Endothelial cell of umbilical vein (primary cell): ENCODE measurements at regions not wholly inside any gene's neighbourhood (a gene's known extent, or its start where the extent isn't known, plus 50 kb on each side); places are given as distances from the start of the nearest gene placed in this dataset.

Experiments
- BruUV-seq: library from RNA; stranded (reverse); fragments of 400-500 nt; replicated peaks from 2 replicates; lab custom pipeline; 2021; lab: Mats Ljungman, UMichigan
- CTCF ChIA-PET: fragments of 300-600, 350-600 bp; sonication (Branson Sonifier 250); formaldehyde crosslinking; loops from one replicate; lab custom pipeline; 2021; ENCODE audit warnings: antibody characterized with exemption, inconsistent platforms; lab: Charles Lee
- POLR2A ChIA-PET: fragments of 300-600, 350-600 bp; sonication (Branson Sonifier 250); formaldehyde crosslinking; loops from one replicate; lab custom pipeline; 2021; ENCODE audit warnings: antibody characterized with exemption, inconsistent platforms; lab: Charles Lee
- DNase-seq: peaks from one replicate; pipeline ENCODE4 v3.0.0-alpha.2; 2011; ENCODE audit warnings: low read depth, low spot score
- FAIRE-seq: peaks from 2 replicates; lab custom pipeline; 2011; peaks lifted over from hg19 to GRCh38; lab: Jason Lieb, UNC
- H2AFZ ChIP-seq: 2 replicates; pipeline ENCODE4 v1.6.0; 2012; ENCODE audit warnings: low read depth, low read length, control low read depth, inconsistent platforms
- H3K27ac ChIP-seq: 2 replicates; pipeline ENCODE4 v1.5.1; 2011; ENCODE audit warnings: low read depth, mild to moderate bottlenecking, control low read depth, low read length, moderate library complexity; ENCODE audit not compliant: insufficient read depth
- H3K27me3 ChIP-seq, 2 experiments: 2 replicates each; pipeline versions ENCODE4 v1.6.0 to v1.6.1; 2011; ENCODE audit warnings: low read length in 2 of 2, mixed read lengths in 1 of 2; ENCODE audit not compliant: control insufficient read depth in 2 of 2, insufficient read depth in 2 of 2
- H3K36me3 ChIP-seq, 2 experiments: 2 replicates in 1 of 2; 3 replicates in 1 of 2; pipeline ENCODE4 v1.5.1; 2011; ENCODE audit warnings: low read length in 2 of 2, mild to moderate bottlenecking in 1 of 2, moderate library complexity in 1 of 2; ENCODE audit not compliant: control insufficient read depth in 2 of 2, insufficient read depth in 2 of 2; ENCODE audit errors: extremely low read depth in 1 of 2
- H3K4me1 ChIP-seq: 3 replicates; pipeline ENCODE4 v1.5.1; 2011; ENCODE audit warnings: mild to moderate bottlenecking, low read length; ENCODE audit not compliant: control insufficient read depth, insufficient read depth; ENCODE audit errors: extremely low read depth
- H3K4me2 ChIP-seq: 2 replicates; pipeline ENCODE4 v1.6.1; 2011; ENCODE audit warnings: low read length, control low read depth, mixed read lengths; ENCODE audit not compliant: insufficient read depth
- H3K4me3 ChIP-seq, 3 experiments: fragments of 200-600 bp in 1 of 3; sonication (generic), shearing (Covaris generic) in 1 of 3; replicated peaks in 1 of 3; 2 replicates each; pipeline ENCODE4 v1.5.1; 2011 to 2016; ENCODE audit warnings: control low read depth in 3 of 3, low read length in 3 of 3, mild to moderate bottlenecking in 2 of 3, inconsistent platforms in 1 of 3, low read depth in 1 of 3, moderate library complexity in 1 of 3; ENCODE audit not compliant: insufficient read depth in 1 of 3
- H3K79me2 ChIP-seq: 2 replicates; pipeline ENCODE4 v1.6.0; 2012; ENCODE audit warnings: low read length, inconsistent platforms; ENCODE audit not compliant: control insufficient read depth, insufficient read depth
- H3K9ac ChIP-seq: replicated peaks from 2 replicates; pipeline ENCODE3; 2011; ENCODE audit warnings: low read length, control low read depth; ENCODE audit not compliant: insufficient read depth; ENCODE audit errors: extremely low read depth
- H3K9me1 ChIP-seq: replicated peaks from 3 replicates; pipeline ENCODE4 v1.6.0; 2011; ENCODE audit warnings: mild to moderate bottlenecking, low read length; ENCODE audit not compliant: control insufficient read depth, insufficient read depth; ENCODE audit errors: extremely low read depth
- H3K9me3 ChIP-seq: replicated peaks from 2 replicates; pipeline ENCODE4 v1.5.1; 2012; ENCODE audit warnings: low read length, inconsistent platforms; ENCODE audit not compliant: control insufficient read depth, insufficient read depth
- H4K20me1 ChIP-seq: replicated peaks from 2 replicates; pipeline ENCODE3; 2011; ENCODE audit warnings: mild to moderate bottlenecking, low read length; ENCODE audit not compliant: control insufficient read depth, insufficient read depth; ENCODE audit errors: extremely low read depth
- EZH2 ChIP-seq: IDR thresholded peaks from 2 replicates; pipeline ENCODE4 v1.6.1; 2012; ENCODE audit warnings: borderline replicate concordance, low read depth, mild to moderate bottlenecking, moderate library complexity, low read length, inconsistent platforms; ENCODE audit not compliant: severe bottlenecking
- FOS ChIP-seq: IDR thresholded peaks from 2 replicates; pipeline ENCODE4 v1.6.1; 2011; ENCODE audit warnings: mild to moderate bottlenecking, low read length, moderate library complexity, borderline replicate concordance; ENCODE audit not compliant: insufficient read depth
- GATA2 ChIP-seq: IDR thresholded peaks from 2 replicates; pipeline ENCODE4 v1.7.0; 2011; ENCODE audit warnings: low read depth, mild to moderate bottlenecking, moderate library complexity, mixed read lengths, low read length; ENCODE audit not compliant: insufficient read length, insufficient read depth
- JUN ChIP-seq: IDR thresholded peaks from 2 replicates; pipeline ENCODE4 v1.6.1; 2011; ENCODE audit warnings: borderline replicate concordance, low read depth; ENCODE audit not compliant: insufficient read length, insufficient read depth
- MYC ChIP-seq: IDR thresholded peaks from one replicate; pipeline ENCODE4 v1.6.1; 2011; ENCODE audit warnings: mild to moderate bottlenecking, low read depth, low read length
- POLR2A ChIP-seq: IDR thresholded peaks from 2 replicates; pipeline ENCODE4 v1.6.1; 2012; ENCODE audit warnings: low read depth, mild to moderate bottlenecking, control low read depth, low read length
- POLR2AphosphoS5 ChIP-seq: IDR thresholded peaks from 2 replicates; pipeline ENCODE4 v1.6.1; 2012; ENCODE audit warnings: low read depth, mild to moderate bottlenecking, control low read depth, low read length, moderate library complexity; ENCODE audit not compliant: insufficient read depth
- dilution Hi-C: fragments of 300-500 bp; cut with MboI; formaldehyde crosslinking; loops from one replicate; pipeline ENCODE4 v1.15.0; 2019; ENCODE audit warnings: low sequenced_read_pairs; ENCODE audit not compliant: extremely low pct_ligation_motif_present
- intact Hi-C: fragments of 100-400 bp; cut with micrococcal nuclease; formaldehyde crosslinking; loops from one replicate; pipeline ENCODE4 v1.10.0; 2022
- TF ChIP-seq, protein P1 (sequence below), 2 donors: IDR thresholded peaks; 1 replicate in 1 of 2; 2 replicates in 1 of 2; pipeline ENCODE4 v1.5.1; 2011; ENCODE audit warnings: low read length in 2 of 2, mild to moderate bottlenecking in 2 of 2, moderate library complexity in 2 of 2, control low read depth in 1 of 2, inconsistent platforms in 1 of 2, low read depth in 1 of 2; ENCODE audit not compliant: insufficient read depth in 1 of 2; ENCODE audit errors: extremely low read depth in 1 of 2
- TF ChIP-seq, protein P2 (sequence below): IDR thresholded peaks from 2 replicates; pipeline ENCODE4 v1.6.1; 2011; ENCODE audit not compliant: insufficient read depth, insufficient read length

DNA sequence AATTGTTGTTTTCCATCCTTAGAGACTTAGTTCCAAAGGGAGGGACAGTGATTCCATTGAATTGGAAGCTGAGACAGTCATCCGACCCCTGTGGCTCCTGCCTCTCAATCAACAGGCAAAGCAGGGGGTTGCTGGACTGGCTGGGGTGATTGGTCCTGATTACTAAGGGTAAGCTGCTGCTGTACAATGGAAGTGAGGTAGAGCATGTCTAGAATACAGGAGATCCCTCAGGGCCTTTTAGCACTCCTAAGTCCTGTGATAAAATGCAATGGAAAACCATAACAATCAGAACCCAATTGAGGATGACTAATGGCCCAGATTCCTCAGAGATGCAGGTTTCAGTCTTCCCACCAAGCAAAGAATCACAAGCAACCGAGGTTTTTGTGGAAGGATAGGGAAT lies 127.6 kb downstream of the AASDH start:
- no peak overlapping the region for H2AFZ ChIP-seq
- ChIA-PET POLR2A (no interaction called here), CTCF (interaction anchor here (1.6 kb wide), 1 partner anchor 17 kb away, joined by 3 read pairs; no protein-coding TSS in a partner anchor)
- intact Hi-C loops = no loop called here
- no peaks in the 10 kb centered on the region for H3K9me3 ChIP-seq
- H3K4me1 ChIP-seq = no peaks in the 10 kb centered on the region
- no peak for FAIRE-seq
- no peak overlapping the region for H3K9ac ChIP-seq
- H3K79me2 ChIP-seq = no peaks in the 10 kb centered on the region
- no peaks in the 10 kb centered on the region for H3K9me1 ChIP-seq
- no peak overlapping the region for H3K4me2 ChIP-seq
- dilution Hi-C loops = no loop called here
- H4K20me1 ChIP-seq = no peaks in the 10 kb centered on the region
- no peaks in the 10 kb centered on the region for H3K27me3 ChIP-seq
- no peaks in the 10 kb centered on the region for H3K36me3 ChIP-seq
- H3K4me3 ChIP-seq = no peak overlapping the region
- BruUV-seq = no TSS peak
- TF ChIP-seq POLR2AphosphoS5 (no peak), MYC (no peak)
- TF ChIP-seq, protein P1, sequence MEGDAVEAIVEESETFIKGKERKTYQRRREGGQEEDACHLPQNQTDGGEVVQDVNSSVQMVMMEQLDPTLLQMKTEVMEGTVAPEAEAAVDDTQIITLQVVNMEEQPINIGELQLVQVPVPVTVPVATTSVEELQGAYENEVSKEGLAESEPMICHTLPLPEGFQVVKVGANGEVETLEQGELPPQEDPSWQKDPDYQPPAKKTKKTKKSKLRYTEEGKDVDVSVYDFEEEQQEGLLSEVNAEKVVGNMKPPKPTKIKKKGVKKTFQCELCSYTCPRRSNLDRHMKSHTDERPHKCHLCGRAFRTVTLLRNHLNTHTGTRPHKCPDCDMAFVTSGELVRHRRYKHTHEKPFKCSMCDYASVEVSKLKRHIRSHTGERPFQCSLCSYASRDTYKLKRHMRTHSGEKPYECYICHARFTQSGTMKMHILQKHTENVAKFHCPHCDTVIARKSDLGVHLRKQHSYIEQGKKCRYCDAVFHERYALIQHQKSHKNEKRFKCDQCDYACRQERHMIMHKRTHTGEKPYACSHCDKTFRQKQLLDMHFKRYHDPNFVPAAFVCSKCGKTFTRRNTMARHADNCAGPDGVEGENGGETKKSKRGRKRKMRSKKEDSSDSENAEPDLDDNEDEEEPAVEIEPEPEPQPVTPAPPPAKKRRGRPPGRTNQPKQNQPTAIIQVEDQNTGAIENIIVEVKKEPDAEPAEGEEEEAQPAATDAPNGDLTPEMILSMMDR (IDR thresholded peaks at IDR 0.05; ENCODE audit: extremely low read depth in 1 of 2, insufficient read depth in 1 of 2, low read depth in 1 of 2, low read length in 2 of 2) = no peak
- H3K27ac ChIP-seq = no peak overlapping the region
- DNase-seq = no peak

DNA sequence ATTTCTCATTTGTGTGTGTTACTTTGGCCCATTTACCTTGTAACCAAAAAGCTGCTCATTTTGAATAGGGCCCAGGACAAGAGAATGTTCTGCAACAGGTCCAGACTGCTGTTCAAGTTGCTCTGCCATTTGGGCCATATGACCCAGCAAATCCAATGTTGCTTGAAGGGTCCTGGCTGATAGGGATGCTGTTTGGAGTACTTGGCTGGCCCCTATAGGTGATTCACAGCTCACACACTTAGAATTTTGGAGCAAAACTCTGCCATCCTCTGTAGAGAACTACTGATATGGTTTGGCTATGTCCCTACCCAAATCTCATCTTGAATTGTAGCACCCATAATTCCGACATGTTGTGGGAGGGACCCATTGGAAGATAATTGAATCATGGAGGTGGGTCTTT lies 131.5 kb downstream of the AASDH start:
- no peaks in the 10 kb centered on the region for H4K20me1 ChIP-seq
- H3K36me3 ChIP-seq = no peaks in the 10 kb centered on the region
- DNase-seq (no peak), FAIRE-seq (no peak)
- no peak overlapping the region for H3K27ac ChIP-seq
- H3K27me3 ChIP-seq = peaks cover 2% of the 10 kb centered on the region in 2 experiments
- no peak overlapping the region for H3K4me3 ChIP-seq
- no peak overlapping the region for H3K9ac ChIP-seq
- H3K79me2 ChIP-seq = no peaks in the 10 kb centered on the region
- ChIA-PET CTCF (no interaction called here), POLR2A (no interaction called here)
- intact Hi-C loops = no loop called here
- H3K9me1 ChIP-seq = no peaks in the 10 kb centered on the region
- BruUV-seq = no TSS peak
- H3K4me1 ChIP-seq = no peaks in the 10 kb centered on the region
- TF ChIP-seq POLR2A = no peak
- no peak for TF ChIP-seq POLR2AphosphoS5
- TF ChIP-seq EZH2 = no peak
- TF ChIP-seq FOS = no peak
- TF ChIP-seq, protein P1 (IDR thresholded peaks at IDR 0.05; ENCODE audit: extremely low read depth in 1 of 2, insufficient read depth in 1 of 2, low read depth in 1 of 2, low read length in 2 of 2) = no peak
- TF ChIP-seq, protein P2, sequence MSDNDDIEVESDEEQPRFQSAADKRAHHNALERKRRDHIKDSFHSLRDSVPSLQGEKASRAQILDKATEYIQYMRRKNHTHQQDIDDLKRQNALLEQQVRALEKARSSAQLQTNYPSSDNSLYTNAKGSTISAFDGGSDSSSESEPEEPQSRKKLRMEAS = no peak
- TF ChIP-seq GATA2 = no peak
- TF ChIP-seq JUN = no peak
- no peak for TF ChIP-seq MYC
- H3K9me3 ChIP-seq = no peaks in the 10 kb centered on the region
- no peak overlapping the region for H3K4me2 ChIP-seq
- no peak overlapping the region for H2AFZ ChIP-seq
- dilution Hi-C loops = no loop called here
